ENCODE measurements at regions not wholly inside any gene's neighbourhood (a gene's known extent, or its start where the extent isn't known, plus 50 kb on each side); places are given as distances from the start of the nearest gene placed in this dataset.

DNA sequence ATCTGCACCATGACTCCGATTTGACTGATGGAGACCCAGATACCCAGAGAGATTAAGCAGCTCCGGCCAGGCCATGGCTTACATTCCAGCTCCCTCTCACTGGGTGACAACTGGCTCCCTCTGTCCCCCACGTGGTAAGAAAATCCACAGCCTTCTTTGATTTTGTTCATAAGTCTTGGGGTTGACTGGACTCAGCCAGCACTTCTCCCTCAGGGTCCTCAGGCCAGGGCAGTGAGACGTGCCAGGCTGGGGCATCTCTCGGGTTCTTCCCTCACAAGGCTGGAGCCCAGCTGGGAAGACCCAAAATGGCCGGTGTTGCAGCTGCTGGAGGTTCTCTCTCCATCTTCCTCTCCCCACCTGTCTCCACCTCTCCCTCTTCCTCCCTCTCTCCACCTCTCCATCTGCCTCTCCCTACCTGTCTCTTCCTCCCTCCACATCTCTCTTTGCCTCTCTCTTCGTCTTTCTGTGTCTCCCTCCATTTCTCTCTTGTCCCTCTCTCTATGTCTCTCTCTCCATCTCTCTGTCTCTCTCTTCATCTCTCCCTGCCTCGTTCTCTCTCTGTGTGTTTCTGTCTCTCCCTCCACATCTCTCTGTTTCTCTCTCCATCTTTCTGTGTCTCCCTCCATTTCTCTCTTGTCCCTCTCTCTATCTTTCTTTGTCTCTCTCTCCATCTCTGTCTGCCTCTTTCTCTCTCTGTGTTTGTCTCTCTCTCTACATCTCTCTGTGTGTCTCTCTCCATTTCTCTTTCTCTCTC lies 105.3 kb downstream of the FOXL1 start:
- no peak for DNase-seq

DNA sequence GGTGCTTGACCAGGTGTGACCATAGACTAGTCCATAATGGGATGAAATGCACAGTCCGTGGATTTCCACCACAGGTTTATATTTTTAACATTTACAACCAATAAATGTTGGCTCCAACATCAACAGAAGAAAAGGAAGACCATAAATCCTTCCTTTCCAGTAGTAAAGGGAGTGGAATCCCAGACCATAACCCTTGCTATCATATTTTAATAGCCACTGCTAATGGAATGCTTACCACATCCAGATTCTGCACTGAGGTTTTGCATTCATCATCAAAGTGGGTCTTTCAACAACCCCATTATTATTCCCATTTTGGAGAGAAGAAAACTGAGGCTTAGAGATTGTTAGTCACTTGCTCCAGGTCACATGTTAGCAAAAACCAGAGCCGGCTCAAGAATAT lies 106.7 kb downstream of the FOXL1 start:
- no peak for DNase-seq

DNA sequence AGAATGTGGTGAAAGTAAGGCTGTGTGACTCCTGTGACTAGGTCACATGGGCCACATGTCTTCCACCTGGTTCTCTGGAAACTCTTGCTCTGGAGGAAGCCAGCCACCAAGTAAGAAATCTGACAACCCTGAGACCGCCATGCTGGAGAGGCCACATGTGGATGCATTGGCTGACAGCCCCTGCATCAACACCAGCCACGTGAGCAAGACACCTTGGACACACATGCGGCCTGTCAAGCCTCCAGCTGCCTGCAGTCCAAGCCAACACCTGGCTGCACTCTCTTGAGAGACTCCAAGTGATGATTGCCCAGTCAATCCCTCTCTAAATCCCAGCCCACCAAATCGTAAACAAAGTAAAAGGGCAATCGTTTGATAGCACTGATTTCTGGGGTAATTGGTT lies 112.6 kb downstream of the FOXL1 start:
- DNase-seq: no peak

DNA sequence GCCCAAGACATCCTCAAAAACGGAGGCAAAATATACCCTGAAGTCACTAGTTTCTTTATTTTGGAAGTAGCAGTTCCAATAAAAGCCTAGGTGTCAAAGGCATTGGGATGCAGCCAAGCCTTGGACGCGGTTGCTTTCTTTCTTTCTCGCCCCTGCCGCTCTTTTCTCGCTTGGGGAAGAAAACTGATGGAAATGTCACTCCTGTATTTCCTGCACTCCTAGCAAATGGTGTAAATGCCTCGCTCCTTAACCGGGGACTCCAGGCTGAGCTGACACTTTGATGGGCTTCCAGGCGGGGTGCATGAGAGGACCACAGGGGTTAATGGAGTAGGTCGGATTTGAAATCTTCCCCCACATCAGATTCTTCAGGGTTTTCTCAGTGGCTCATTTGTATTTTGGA lies 114.1 kb downstream of the FOXL1 start:
- DNase-seq: no peak

DNA sequence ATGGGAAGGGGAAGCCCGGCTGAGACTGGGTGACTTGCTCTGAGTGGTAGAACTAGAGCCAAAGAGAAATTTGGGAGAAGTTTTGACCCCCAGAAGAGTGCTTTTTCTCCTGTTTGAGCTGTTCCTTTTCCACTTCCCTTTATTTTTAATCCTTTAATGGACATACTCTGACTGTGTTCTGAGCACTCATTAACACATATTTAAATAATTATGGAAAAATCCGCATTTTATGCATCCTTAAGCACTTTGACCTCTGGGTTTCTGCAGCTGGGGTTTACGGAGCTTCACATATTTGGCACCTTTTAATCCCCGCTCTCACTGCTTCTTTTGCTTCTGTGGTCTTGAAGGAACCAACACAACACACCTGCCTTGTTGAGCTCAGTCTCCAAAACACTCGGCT lies 114.7 kb downstream of the FOXL1 start:
- no peak for DNase-seq

DNA sequence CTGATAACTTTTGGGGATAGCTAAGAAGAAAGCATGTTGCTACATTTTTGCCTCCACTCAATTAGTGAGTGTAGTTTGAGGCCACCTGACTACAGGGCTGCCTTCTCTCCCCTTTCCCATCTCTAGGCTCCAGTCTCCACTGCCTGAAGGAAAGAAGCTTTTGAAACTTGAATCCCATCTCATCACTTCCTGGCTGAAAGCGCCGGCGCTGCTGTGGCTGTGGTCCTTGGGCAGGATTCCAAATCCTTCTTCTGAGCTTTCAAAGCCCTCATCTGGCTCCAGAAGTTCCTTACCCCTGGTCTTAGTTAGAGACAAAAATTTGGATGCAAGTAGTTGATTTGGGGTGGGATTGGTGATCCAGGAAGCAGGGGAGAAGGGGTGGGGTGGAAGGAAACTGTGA lies 119.4 kb downstream of the FOXL1 start:
- no peak for DNase-seq

DNA sequence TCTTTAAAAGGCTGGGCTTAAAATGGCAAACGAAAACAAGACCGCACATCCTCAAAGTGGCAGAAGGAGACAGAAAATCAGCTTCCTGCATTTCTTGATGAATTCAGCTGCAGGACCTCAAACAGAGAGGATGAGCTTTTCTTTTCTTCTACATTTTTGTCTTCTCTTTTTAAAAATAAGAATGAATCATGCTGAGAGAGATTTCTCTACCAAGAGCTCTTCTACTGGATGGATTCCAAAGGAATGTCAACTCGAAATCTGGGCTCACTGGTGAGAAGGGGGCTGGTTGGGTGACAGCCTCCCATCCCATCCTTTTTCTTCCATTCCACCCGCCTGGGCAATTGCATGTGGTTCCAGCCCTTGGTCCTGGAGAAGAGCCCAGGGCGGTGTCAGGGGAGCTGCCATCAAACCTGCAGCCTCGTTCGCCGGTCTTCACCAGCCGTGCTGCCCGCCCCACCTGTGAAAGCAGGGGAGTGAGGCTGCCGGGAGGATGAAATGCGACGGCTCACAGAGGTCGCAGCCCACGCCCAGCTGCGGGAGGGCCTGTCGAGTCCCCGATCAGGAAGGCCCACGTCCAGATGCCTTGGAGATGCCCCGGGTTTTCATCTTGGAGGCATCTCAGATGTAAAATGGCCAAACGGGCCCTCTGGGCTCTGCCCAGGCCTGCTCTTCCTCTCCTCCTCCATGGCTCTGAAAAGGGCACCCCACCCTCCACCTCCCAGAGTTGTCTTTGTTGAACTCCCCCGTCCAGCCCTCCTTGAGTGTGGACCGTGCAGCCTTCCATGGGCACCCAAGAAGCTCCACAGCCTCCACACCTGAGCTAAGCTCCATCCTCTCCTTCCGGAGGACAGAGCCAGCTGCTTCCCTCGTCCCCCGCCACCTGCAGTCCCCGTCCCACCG lies 121.9 kb downstream of the FOXL1 start:
- DNase-seq: no peak

DNA sequence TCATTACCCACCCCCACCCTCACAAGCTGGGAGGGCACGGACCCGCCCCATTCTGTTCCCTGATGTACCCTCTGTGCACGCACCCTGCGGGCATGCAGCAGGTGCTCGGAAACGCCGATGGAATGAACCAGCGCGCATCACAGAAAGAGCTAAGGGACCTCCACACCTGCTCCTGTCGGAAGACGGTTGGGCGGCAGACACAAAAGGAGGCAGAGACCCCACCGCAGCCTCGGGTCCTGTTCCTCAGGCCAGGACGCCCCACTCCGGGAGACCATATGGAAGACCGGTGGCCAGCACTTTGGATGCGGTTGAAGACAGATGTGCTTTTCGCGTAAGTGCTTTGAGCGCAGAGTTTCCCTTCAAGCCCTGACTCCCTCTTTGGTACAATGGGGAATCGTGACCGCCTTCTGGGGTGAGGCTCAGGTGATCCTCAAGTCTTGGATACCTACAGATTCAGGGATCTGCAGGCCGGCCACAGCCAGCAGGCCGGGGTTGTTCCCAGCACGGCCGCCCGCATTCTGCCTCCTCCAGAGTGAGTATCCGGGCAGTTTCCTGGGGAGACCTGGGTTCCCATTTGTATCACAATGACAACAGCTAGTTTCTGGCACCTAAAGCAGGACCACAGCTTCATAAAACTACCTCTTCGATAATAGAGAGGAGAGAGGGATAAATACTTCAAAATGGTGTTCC lies 123.1 kb downstream of the FOXL1 start:
- DNase-seq: no peak

DNA sequence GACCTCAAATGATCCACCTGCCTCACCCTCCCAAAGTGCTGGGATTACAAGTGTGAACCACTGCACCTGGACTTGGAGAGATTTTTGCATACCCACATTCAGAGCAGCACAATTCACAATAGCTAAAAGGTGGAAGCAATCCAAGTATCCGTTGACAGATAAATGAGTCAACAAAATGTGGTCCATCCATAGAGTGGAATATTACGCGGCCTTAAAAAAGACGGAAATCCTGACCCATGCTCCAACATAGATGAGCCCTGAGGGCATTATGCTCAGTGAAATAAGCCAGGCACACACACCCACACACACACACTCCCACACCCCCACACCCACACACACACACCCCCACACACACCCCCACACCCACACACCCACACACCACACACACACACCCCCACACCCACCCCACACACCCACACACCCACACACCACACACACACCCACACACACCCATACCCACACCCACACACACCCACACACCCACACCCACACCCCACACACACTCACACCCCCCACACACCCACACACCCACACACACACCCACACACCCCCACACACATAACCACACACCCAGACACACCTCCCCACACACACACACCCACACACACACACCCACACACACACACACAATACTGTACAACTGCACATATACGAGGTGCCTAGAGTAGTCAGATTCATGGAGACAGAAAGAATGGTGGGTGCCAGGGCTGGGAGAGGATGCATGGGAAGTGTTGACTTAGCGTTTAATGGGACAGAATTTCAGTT lies 124.7 kb downstream of the FOXL1 start:
- no peak for DNase-seq

DNA sequence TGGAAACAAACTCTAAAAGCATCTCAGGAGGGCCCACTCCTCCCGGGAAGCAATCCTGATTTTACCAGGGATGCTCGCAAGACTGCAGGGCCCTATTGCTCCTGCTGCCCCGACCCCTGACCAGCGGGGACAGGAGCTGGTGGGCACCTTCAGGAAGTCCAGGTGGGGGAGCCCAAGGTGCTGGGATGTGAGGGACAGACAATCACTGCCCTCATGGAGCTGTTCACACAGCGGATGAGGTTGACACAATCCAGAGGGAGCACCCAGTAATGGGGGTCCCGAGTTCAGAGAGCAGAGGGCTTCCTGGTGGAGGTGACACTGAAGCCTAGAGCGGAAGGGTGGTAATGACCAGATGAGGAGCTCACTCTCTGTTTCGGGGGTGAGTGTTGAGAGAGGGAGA lies 126.2 kb downstream of the FOXL1 start:
- DNase-seq: no peak

DNA sequence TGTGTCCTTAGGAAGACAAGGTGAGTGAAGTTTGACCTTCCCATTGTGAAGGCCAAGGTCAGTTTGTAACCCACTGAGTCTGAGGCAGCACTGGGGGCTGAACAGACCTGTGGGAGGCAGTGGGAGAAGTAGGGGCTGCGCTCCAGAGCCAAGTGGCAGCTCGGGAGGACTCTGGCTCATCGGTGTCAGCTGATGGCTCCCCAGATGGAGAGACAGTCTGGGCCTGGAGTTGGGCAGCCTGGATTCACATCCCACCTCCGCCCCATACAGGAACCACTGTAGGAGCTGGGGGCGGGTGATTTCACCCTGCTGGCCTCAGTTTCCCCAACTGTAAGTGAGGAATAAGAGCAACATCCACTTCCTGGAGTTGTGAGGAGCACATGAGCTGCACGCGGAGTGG lies 128.4 kb downstream of the FOXL1 start:
- no peak for DNase-seq

DNA sequence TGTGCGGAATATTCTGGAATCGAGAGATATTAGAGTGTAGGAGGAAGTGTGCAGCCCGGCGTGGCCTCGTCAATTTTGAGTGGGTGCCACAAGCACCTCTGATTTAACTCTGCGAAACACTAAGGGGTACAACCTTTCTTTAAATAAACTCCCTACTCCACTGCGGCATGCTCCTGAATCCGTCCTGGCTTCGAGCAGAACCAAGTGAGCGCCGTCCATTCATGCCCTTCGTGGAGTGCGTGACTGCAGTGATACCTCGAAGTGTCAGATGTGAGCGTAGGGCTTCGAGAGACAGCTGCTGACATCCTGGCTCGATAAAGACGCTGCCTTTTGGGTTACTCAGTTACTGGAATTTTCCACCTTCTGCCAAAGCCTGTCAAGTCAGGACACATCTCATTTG lies 128.8 kb downstream of the FOXL1 start:
- no peak for DNase-seq

DNA sequence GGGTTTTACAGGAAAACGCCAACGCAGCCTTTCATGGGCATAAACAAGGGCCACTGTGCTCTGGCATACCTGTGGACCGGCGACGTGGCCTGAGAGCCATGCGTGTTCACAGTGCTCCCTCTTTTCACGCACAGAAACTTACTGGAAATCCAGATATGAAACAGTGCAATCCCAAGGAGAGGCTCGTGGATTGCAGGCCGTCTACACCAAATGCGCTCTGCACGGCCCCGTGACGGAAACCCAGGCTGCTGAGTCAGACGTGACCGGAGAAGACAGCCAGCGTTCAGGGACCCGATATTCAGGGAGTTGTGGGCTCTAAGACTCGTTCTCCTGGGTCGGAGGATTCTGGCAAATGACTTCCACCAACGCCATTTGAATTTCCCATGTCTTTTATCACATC lies 129.2 kb downstream of the FOXL1 start:
- no peak for DNase-seq

DNA sequence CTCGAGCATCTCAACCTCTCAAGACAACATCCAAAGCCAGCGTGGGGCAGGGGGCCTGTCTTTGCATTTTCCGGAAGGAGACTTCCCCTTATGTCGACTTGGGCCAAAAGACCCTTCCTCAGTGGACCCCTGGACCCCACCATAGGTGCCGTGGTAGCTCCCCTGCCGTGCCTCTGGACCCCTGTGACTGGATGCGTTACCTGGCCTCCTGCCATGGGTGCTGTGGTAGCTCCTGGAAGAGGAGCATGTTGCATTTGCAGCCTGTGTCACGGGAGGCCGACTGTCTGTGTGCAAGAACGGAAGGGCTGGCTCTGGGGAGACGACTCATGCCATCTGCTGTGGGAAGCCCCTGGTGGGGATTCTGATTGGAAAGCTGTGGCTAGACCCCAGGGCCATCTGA lies 130.1 kb downstream of the FOXL1 start:
- DNase-seq: no peak

DNA sequence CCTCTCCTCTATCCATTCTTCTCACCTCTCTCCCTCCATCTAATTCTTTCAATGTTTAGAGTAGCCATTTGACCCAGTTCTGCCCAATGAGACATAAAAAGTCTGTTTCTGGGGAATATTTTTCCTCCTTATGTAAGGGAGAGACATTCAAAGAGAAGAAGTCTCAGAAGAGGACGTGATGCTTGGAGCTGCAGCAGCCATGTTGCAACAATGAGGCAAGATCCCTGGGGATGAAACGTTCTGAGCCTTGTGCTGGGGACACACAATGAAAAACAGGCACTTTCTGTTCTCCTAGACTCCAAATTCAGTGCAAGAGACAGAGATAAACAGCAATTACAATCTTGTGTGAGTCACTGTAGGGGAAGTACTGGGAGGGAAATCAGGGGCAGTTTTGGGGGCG lies 130.8 kb downstream of the FOXL1 start:
- no peak for DNase-seq

DNA sequence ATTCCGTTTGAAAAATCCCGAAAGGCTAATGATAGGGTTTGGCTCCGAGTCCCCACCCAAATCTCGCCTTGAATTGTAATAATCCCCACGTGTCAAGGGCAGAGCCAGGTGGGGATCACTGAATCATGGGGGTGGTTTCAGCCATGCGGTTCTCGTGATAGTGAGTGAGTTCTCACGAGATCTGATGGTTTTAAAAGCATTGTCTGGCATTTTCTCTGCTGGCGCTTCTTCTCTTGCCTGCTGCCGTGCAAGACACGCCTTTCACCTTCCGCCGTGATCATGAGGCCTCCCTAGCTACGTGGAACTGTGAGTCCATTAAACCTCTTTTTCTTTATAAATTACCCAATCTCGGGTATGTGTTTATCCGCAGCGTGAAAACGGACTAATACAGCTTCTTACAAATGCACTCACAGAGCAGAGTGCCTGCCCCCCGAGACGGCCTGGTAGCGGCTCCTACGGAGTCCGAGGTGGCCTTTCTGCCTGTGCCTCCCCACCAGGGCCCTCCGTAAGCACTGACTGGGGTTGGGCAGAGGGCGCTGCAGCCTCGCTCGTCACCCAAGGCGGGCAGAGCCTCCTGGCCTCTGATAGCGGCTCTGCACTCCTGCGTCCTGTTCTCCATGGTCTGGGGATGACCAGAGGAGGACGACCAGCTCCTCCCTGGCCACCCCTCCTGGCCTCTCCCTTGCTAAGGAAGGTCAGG lies 131.7 kb downstream of the FOXL1 start:
- DNase-seq: no peak

DNA sequence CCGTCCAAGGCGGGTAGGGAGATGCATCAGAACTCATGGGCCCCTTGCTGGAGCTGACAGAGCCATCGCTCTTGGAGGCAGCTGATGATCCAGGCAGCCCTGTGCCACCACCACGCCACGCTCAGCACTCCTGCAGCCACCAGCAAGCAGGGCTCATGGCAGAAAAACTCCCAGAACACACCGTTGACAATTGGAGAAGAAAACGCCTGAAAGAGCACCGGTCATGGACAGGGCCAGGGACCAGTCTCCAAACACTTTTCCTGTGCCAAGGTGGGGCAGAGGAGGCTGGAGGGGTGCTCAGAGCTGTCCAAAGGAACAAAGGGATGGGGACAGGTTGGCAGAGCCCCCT lies 132.2 kb downstream of the FOXL1 start:
- DNase-seq: no peak

DNA sequence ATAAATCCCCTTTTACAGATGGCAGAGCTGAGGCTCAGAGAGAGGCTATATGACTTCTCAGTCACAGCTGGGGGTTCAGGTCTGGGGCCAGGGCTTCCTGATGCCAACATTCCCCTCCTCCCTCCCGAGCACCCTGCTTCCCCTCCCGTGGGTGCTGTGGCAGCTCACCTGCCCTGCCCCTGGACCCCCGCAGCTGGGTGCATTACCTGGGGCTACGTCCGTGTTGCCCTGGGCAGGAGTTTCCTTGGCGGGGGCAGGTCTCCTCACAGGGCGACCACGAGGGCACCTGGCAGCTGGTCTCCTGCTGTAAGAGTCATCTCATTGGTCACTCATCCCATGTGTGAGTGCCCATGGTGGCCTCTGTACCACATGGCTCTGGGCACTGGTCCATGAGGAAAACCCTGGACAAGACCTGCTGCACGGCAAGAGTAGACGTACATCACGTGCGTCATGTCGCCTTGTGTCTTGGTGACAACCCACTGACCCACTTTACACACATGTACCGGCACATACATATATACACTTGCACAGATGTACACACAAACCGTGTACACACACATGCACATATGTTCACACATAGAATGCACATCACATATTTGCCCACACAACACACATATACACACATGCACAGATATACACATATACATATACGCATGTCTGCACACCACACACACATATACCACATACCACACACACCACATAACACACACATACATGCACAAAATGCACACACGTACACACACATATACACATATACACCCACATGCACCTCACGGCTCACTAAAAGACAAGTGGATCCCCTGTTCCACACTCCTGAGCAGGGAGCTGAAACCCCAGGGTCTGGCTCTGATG lies 134.0 kb downstream of the FOXL1 start:
- DNase-seq: no peak

DNA sequence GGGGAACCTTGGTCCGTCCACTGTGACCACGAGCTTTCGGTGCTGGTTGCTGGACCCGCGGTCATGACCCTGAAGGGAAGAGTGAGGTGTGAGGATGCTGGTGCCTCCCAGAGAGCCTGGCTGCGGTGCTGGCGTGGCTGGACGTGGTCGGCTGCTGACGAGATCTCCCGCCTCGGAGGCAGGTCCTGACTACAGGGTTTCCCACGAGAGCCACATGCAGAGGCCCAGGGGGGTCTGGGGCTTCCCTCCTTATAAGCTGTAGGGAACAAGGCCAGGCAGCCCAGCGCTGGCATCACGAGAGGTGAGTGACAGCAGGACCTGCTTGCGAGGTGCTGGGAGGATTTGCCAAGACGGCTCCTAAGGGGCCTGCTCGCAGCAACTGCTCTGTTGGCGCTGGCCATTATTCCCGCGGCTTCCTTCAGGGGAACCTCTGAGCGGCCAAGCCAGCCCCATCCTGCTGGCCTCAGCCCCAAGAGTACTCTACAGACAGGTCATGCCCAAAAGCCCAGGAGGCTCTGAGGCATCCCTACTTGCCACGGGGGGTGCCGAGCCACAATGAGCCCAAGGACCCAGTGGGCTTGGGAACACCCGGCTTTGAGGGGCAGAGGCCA lies 134.8 kb downstream of the FOXL1 start:
- no peak for DNase-seq

DNA sequence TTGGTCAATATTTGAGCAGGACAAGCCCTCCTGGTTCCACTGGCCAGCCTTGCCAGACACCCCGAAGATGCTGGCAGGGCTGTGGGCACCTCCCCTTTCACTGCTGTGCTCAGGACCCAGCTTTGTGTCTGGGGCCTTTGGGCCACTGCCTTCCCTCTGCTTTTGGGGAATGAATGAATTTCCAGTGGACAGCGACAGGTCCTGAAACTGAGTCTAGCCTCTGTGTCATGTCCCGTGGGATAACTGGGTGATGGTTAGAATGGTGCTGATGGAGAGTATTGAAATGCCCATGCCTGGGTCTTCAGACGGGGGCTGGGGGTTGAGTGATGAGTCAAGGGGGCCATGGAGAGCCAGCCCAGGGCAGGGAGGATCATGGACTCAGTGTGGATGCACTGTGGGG lies 135.8 kb downstream of the FOXL1 start:
- DNase-seq: no peak

DNA sequence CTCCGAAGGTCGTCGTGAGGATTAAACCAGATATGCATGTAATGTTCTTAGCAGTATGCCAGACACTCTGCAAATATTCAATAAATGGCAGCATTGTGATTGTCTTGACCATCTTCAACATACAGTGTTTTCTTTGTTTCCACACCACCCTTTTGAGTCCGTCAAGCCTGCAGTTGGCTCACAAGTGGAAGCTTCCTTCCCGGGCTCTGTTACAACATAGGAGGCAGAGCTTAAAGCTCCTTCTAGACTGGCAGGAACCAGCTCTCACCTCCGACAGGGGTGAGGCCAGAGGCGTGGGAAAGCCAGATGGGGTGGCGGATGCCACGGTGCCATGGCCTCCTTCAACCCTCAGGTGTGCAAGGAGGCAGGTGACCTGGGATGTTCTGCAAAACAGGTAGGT lies 138.3 kb downstream of the FOXL1 start:
- DNase-seq: no peak

Measured in CD4-positive, alpha-beta T cell treated with Interferon alpha-2 for 1 hour (primary cell).